Superior temporal gyrus (tissue), 1 donor: ENCODE measurements at regions not wholly inside any gene's neighbourhood (a gene's known extent, or its start where the extent isn't known, plus 50 kb on each side); places are given as distances from the start of the nearest gene placed in this dataset.

Experiments
- DNase-seq: peaks from one replicate; pipeline ENCODE4 v3.0.0-alpha.2; 2016; ENCODE audit errors: extremely low spot score

GRCh38 chr2:172153156-172153555 lies 50.5 kb upstream of the DLX2 start:
- no peak for DNase-seq

DNA sequence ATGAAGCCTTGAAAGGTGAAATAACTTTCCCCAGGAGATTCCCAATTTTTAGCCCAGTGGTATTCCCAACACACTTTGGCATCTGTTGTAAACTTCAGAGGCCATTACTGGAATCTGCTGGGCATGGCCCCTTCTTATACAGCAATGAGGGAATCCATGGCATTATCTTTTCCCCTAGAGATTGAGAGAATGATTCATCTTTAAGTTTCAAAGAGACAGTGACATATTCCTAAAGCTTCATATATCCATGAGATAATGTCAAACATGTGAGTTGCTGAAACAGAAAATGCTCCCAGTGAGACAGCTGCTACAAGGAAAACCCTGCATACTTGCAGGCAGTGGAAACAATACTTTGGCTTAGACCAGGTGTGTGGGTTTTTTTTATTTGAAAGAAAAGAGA lies 51.1 kb upstream of the DLX2 start:
- no peak for DNase-seq

DNA sequence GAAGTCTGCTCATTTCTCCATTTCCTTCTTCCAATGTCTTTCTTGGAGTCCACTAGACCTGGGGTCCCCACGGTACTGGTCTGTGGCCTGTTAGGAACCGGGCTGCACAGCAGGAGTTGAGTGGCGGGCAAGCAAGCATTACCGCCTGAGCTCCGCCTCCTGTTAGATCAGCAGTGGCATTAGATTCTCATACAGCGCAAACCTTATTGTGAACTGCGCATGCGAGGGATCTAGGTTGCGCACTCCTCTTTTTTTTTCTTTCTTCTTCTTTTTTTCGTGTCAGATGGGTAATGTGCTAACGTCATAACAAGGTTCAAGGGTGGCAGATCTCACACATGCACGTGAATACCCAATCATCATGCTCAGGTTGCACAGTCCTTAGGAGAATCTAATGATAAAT lies 53.1 kb upstream of the DLX2 start:
- DNase-seq: no peak

DNA sequence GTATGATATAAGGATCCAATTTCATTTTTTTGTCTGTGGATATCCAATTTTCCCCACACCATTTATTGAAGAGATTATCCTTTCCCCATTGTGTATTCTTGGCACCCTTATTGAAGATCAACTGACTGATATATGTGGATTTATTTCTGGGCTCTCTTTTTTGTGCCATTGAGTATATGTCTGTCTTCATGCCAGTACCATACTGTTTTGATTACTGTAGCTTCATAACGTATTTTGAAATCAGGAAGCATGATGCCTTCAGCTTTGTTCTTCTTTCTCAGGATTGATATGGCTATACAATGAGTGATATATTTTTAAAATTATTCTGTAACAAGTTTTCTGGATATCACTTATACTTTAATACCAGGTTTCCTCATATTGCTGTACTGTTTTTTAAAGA lies 58.1 kb upstream of the DLX2 start:
- DNase-seq: no peak

- no peak for DNase-seq
These were observed 59.6 kb upstream of the DLX2 start for GRCh38 chr2:172162225-172162733.

DNA sequence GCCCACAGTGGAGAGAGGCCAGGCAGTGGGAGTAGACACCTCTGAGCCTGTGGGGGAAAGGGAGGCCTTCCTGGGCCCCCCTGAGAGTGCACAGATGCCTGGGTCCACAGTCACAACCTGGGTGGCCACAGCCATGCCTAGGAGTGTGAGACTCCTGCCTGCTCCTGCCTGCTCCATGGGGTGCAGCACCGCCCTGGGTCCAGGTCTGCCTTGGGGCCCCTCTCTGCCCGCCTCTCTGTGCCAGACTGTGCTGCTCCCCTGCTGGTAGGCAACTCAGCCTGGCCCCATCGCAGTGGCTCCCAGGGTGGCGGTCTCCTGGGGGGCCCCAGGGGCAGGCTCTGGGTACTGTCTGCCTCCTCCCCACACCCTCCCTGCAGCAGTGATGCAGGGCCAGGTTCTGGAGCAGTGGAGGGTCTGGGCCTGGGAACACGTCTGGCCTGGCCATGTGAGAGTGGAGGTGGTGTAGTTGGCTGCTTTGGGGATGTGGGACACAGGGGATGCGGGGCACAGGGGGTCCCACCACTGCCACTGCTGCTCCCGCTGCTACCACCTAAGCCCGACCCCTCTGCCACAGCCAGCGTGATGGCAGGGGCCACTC lies 60.1 kb upstream of the DLX2 start:
- no peak for DNase-seq

DNA sequence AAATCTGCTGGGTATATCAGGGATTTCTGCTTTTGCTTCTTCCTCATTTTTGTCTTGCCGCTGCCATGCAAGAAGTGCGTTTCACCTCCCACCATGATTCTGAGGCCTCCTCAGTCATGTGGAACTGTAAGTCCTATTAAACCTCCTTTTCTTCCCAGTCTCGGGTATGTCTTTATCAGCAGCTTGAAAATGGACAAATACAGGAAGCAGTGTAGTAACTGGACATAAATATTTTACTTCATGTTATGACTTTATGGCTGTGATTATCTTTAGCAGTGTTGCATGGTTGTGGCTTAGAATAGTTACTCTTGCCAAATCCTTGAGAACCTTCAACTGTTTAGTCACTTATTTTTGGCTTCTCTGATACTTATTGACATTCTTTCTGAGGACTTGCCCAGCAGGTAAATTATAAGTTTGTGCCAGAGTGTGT lies 66.2 kb upstream of the DLX2 start:
- no peak for DNase-seq

DNA sequence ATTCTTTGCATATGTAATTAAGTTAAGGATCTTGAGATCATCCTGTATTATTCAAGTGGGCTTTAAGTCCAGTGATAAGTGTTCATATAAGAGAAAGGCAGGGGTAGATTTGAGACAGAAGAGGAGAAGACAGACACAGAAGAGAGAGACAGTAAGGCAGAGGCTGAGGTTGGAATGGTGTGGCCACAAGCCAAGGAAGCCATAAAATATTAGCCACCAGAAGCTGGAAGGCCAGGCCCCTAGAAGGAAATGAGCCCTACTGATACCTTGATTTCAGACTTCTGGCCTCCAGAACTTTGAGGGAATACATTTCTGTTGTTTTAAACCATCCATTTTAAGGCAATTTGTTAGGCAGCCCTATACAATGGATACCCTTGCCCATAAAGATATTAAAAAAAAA lies 66.9 kb upstream of the DLX2 start:
- no peak for DNase-seq

DNA sequence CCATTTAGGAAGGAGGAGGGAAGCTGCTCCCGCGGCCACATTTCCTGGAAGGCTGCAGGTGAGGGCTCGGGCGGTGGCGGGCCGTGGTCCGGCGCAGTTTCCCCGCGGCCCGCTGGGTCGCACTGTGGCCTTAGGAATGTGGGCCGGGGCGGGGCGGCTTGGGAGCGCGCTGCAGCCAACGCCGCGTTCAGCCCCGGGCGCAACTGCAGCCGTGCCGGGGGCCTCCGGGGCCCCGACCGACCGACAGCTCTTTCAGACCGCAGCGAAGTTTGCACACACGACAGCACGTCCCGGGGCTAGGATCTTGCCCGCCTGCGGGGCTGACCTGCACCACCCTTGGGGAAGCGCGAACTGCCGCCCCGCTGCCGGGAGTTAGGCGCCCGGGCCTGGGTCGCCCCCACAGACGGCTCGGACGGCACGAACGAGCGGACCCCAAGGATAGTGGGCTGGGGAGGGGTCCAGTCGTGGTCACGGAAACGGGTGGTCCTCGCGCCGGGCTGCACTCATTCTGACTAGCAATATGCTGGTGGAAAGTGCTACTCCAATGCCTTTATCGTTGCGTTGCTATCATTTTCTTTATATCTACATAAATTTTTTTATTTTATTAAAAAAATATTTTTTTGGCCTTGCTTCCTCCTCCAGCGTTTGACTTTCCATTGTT lies 69.9 kb upstream of the DLX2 start:
- DNase-seq: peak; percentile 43

DNA sequence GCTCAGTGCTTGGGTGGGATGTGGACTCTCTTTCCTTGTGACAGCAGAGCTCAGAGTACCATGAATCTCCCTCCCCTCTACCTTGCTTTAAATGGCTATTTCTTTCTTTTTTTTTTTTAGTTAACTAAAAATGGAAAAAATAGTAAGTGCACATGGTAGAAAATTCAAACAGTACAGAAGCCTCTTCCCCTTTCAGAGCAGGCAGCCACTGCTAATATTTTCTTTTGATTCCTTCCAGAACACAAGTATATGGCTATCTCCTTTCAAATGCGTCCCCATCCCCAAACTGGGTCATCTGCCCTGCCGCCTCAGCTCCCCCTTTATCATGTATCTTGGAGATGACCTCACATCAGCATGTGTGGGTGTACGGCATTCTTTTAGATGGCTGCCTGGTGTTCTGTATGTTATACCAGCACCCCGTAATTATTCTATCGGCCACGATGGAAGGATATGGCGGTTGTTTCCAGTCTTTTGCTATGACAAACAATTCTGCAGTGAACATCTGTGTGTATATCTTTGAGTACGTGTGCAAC lies 70.5 kb upstream of the DLX2 start:
- no peak for DNase-seq

GRCh38 chr2:172177581-172177980 lies 74.9 kb upstream of the DLX2 start:
- DNase-seq: no peak

DNA sequence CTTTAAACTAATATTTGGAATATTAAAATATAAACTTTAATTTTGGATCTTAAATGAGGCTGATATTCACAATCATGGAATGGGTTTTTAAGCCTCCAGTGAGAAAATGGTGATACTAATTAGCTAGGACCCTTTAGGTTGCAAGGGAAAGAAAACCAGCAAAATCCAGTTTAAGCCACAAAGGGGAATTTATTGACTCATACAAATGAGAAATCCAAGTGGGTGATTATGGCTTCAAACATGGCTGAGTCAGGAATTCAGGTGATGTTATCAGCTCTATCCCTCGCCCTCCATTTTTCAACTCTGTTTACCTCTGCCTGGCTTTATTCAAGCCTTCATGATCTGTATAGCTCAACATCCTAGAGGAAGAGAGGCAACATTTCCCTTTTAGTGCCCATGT lies 75.3 kb upstream of the DLX2 start:
- DNase-seq: no peak

GRCh38 chr2:172179045-172179701 lies 76.5 kb upstream of the DLX2 start:
- no peak for DNase-seq

DNA sequence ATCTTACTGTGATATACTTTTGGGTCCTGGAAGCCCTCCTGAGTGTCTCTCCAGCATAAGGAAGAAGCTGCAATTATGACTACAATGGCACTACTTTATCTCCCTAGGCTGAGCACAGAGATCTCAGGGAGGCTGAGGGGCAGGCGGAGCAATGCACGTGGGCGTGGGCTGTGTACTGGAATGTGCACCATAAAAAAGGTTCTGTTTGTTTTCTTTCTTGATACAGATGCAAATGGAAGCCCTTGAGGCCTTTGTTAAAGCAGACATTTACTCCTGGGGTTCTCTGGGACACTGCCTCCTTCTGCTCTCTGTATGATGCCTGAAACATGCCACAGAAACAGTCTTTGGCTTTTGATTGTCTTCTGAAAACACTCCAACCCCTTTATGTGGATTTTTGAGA lies 79.1 kb upstream of the DLX2 start:
- no peak for DNase-seq

- no peak for DNase-seq
These were observed 79.9 kb upstream of the DLX2 start for GRCh38 chr2:172182624-172183023.

GRCh38 chr2:172193331-172194089 lies 90.8 kb upstream of the DLX2 start:
- no peak for DNase-seq

DNA sequence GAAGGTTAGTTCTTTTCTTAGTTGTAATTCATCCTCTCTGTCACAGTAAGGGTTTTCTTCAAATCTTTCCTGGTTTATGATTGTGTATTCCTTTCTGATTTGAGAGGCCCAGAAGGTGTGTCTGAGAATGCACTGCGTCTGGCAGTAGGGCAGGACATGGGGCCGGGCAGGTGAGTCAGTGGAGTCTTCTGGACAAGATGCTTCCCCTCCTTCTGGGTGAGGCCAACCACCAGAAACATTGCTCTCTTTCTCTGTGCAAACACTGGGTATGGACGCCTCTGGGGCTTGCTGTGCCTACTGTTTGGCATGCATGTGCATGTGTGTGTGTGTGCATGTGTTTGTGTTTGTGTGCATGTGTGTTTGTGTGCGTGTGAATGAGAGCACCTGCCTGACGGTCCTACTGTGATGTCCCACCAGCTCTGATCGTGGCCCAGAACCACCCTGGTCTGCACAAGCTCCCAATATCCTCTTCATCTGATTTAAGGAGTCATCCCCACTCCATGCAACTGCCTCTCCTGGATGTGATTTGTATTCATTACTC lies 93.2 kb upstream of the DLX2 start:
- no peak for DNase-seq

DNA sequence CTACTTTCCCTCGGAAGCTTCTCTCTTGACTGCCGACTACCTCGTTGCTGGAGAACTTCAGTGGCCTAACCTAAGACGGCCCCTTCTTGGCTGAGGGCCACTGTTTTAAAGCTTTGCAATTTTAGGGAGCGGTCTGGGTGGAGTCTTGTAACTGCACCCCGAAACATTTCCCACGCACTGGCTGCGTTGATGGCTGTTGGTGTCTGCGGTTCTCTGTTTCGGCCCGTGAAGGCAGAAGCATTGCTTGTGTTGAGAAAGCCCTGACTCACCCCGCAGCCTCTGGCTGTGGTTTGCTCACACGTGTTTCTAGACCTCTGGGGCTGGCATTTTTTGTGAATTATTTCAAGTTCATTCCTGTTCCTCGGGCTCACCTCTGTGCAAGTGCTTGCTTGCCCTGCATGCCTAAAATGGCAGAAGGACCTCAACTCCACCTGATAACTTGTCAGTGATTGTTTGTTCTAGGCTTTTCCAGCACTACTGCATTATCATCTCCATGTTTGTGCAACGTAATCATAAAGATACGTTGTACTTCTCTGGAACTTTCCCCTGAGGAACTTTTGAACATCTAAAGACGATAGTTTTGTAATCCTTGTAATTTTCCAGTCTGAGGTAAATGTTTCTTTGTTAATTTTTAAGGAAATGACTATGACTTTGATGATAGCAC lies 94.2 kb upstream of the DLX2 start:
- DNase-seq: no peak

- DNase-seq: no peak
These were observed 95.7 kb upstream of the DLX2 start for GRCh38 chr2:172198361-172198760.

GRCh38 chr2:172198908-172199307 lies 96.2 kb upstream of the DLX2 start:
- no peak for DNase-seq

DNA sequence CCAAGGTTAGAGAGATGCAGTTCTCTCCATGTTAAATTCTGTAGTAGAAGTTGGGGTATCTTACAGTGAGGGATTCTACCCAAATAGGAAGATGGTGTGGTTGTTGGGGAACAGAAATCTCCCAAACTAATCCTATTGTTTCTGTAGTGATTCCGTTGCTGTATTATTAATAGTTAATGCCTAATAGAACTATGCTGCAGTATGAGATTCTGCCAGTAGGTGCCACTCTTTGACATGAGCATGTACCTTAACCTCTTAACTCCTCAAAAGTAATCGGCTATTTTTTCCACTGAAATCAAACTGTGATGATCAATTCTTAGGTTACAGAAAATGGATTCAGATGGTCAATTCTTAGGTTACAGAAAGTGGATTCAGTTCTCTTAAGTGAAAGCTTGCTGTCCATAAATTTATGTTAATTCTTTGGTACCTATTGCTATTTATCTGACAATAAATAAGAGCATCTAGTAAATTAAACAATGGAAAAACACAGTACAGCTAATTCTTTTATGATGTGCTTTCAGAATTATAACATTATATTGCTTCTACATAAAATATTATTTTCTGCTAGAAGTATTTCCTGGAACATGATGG lies 97.9 kb upstream of the DLX2 start:
- DNase-seq: no peak
